ENCODE measurements at regions not wholly inside any gene's neighbourhood (a gene's known extent, or its start where the extent isn't known, plus 50 kb on each side); places are given as distances from the start of the nearest gene placed in this dataset.

- TF ChIP-seq ZNF644 (tag; IDR thresholded peaks at IDR 0.05; ENCODE audit: low read depth) (no peak), PHF21A (IDR thresholded peaks at IDR 0.05; ENCODE audit: borderline replicate concordance, low read depth) (no peak)
Measured at GRCh38 chr5:172550996-172551395, 90.1 kb upstream of the NEURL1B start (continued).

- DNase-seq (ENCODE audit: extremely low read depth in 1 of 4, low spot score in 3 of 4) (no peak), ATAC-seq (no peak), FAIRE-seq (no peak)
- H3K36me3 ChIP-seq (ENCODE audit: control insufficient read depth, insufficient read depth, low read length): no peaks in the 10 kb centered on the region
- H3K4me1 ChIP-seq (replicated peaks in 1 of 2; ENCODE audit: control insufficient read depth in 2 of 2, insufficient read depth in 2 of 2, low read length in 2 of 2): no peaks in the 10 kb centered on the region
- intact Hi-C loops (cut with micrococcal nuclease) (no loop called here), in situ Hi-C loops (cut with MboI) (no loop called here)
- no peak overlapping the region for H3K27ac ChIP-seq (ENCODE audit: extremely low read depth, low read depth, low read length)
- H4K20me1 ChIP-seq (replicated peaks; ENCODE audit: control insufficient read depth, insufficient read depth, low read length): peaks cover 4% of the 10 kb centered on the region; the same call in 1 of the 2 replicates
- no peaks in the 10 kb centered on the region for H3K9me3 ChIP-seq (replicated peaks; ENCODE audit: control insufficient read depth, insufficient read depth, low read depth, low read length)
- peaks cover 27 to 91% of the 10 kb centered on the region in 2 experiments; a peak in 4 of 5 replicates for H3K27me3 ChIP-seq (ENCODE audit: control insufficient read depth in 2 of 2, insufficient read depth in 2 of 2, low read length in 2 of 2)
- TF ChIP-seq BCOR (IDR thresholded peaks at IDR 0.05): no peak
- no peak for TF ChIP-seq KDM1A (IDR thresholded peaks at IDR 0.05)
- TF ChIP-seq ZBTB49 (CRISPR knock-in tag; IDR thresholded peaks at IDR 0.05; ENCODE audit: borderline replicate concordance): no peak
- TF ChIP-seq CTCF (IDR thresholded peaks at IDR 0.05 in 2 of 3, conservative IDR thresholded peaks at IDR 0.05 in 1 of 3; ENCODE audit: insufficient read depth in 2 of 3, low read depth in 1 of 3, low read length in 3 of 3): no peak
- no peak for TF ChIP-seq ZNF76 (CRISPR knock-in tag; IDR thresholded peaks at IDR 0.05; ENCODE audit: borderline replicate concordance)
- no peak for TF ChIP-seq PKNOX1 (IDR thresholded peaks at IDR 0.05)
- TF ChIP-seq ZBTB2 (IDR thresholded peaks at IDR 0.05): no peak
- H3K9me1 ChIP-seq (ENCODE audit: control insufficient read depth, insufficient read depth, low read length): no peaks in the 10 kb centered on the region
- no peaks in the 10 kb centered on the region for H3K79me2 ChIP-seq (ENCODE audit: control insufficient read depth, insufficient read depth, low read length)
- ChIA-PET CTCF (ENCODE audit: low intra/inter-chr PET ratio) (no interaction called here), POLR2A (interaction anchor here (0.5 to 0.6 kb wide), 2 partner anchors 31 to 32 kb away, joined by 3 to 4 read pairs; no protein-coding TSS in a partner anchor)
- no peak overlapping the region for H2AFZ ChIP-seq (ENCODE audit: low read depth, low read length)
- no peak overlapping the region for H3K4me3 ChIP-seq
- H3K9ac ChIP-seq (ENCODE audit: insufficient read depth in 1 of 2, low read depth in 2 of 2, low read length in 2 of 2): no peak overlapping the region
- BruUV-seq (replicated peaks): no TSS peak
- WGBS (ENCODE audit: insufficient coverage, low coverage, missing lambda C conversion rate): 1% methylated on average over 9 of the region's 9 CpGs
- H3K4me2 ChIP-seq (ENCODE audit: insufficient read depth, low read length): no peak overlapping the region
Measured at GRCh38 chr5:172550096-172550765, 90.8 kb upstream of the NEURL1B start.
